NB4 (cell line): ENCODE measurements at regions not wholly inside any gene's neighbourhood (a gene's known extent, or its start where the extent isn't known, plus 50 kb on each side); places are given as distances from the start of the nearest gene placed in this dataset.

Source experiments
- CTCF ChIP-seq: IDR thresholded peaks from one replicate; pipeline ENCODE4 v1.5.1; 2012; ENCODE audit warnings: low read depth, low read length
- MAX ChIP-seq: IDR thresholded peaks from 2 replicates; pipeline ENCODE4 v1.6.1; 2011; ENCODE audit warnings: low read depth, low read length
- MYC ChIP-seq: IDR thresholded peaks from 2 replicates; pipeline ENCODE4 v1.6.1; 2011; ENCODE audit warnings: low read depth, low read length
- POLR2A ChIP-seq: IDR thresholded peaks from 2 replicates; pipeline ENCODE4 v1.6.1; 2011; ENCODE audit warnings: mild to moderate bottlenecking; ENCODE audit not compliant: insufficient read length; ENCODE audit errors: extremely low read depth

GRCh38 chr13:73222627-73223305 lies 164.0 kb downstream of the KLF5 start:
- TF ChIP-seq CTCF (no peak), MYC (no peak), MAX (no peak), POLR2A (no peak)
